AG09309 (cell line): ENCODE measurements at regions not wholly inside any gene's neighbourhood (a gene's known extent, or its start where the extent isn't known, plus 50 kb on each side); places are given as distances from the start of the nearest gene placed in this dataset.

Source experiments
- DNase-seq: peaks from one replicate; pipeline ENCODE4 v3.0.0-alpha.2; 2010; ENCODE audit warnings: low read depth
- H3K4me3 ChIP-seq: 2 replicates; pipeline ENCODE4 v1.5.1; 2011; ENCODE audit warnings: mild to moderate bottlenecking, low read depth, low read length, moderate library complexity; ENCODE audit not compliant: control insufficient read depth
- TF ChIP-seq, protein P1 (sequence below): IDR thresholded peaks from 2 replicates; pipeline ENCODE4 v1.5.1; 2011; ENCODE audit warnings: mild to moderate bottlenecking, low read depth, low read length, inconsistent platforms; ENCODE audit not compliant: insufficient read depth, control insufficient read depth; ENCODE audit errors: missing control alignments

DNA sequence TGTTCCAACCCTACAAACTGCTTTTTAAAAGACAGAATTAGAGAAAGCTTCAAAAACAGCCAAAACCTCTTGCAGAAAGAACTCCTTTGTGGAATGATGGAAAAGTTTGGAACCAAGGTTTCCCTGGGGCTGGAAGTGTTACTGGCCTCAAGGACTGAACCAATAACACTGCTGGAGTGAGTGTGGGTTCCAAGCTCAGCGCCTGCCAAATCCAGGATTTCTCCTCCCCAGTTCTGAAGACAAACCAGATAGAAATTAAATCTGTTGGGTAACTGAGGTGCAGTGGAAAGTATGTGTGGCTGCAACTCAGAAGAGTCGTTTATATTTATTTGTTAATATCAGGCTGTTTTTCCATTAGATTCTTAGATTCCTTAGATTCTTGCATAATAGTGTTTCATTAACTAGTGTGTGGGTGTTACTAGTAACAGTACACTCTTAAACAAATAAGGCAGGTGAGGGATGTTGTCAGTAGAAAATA lies 66.5 kb upstream of the FNDC3B start:
- H3K4me3 ChIP-seq, result no peak overlapping the region
- TF ChIP-seq, protein P1, sequence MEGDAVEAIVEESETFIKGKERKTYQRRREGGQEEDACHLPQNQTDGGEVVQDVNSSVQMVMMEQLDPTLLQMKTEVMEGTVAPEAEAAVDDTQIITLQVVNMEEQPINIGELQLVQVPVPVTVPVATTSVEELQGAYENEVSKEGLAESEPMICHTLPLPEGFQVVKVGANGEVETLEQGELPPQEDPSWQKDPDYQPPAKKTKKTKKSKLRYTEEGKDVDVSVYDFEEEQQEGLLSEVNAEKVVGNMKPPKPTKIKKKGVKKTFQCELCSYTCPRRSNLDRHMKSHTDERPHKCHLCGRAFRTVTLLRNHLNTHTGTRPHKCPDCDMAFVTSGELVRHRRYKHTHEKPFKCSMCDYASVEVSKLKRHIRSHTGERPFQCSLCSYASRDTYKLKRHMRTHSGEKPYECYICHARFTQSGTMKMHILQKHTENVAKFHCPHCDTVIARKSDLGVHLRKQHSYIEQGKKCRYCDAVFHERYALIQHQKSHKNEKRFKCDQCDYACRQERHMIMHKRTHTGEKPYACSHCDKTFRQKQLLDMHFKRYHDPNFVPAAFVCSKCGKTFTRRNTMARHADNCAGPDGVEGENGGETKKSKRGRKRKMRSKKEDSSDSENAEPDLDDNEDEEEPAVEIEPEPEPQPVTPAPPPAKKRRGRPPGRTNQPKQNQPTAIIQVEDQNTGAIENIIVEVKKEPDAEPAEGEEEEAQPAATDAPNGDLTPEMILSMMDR, result no peak
- no peak for DNase-seq

DNA sequence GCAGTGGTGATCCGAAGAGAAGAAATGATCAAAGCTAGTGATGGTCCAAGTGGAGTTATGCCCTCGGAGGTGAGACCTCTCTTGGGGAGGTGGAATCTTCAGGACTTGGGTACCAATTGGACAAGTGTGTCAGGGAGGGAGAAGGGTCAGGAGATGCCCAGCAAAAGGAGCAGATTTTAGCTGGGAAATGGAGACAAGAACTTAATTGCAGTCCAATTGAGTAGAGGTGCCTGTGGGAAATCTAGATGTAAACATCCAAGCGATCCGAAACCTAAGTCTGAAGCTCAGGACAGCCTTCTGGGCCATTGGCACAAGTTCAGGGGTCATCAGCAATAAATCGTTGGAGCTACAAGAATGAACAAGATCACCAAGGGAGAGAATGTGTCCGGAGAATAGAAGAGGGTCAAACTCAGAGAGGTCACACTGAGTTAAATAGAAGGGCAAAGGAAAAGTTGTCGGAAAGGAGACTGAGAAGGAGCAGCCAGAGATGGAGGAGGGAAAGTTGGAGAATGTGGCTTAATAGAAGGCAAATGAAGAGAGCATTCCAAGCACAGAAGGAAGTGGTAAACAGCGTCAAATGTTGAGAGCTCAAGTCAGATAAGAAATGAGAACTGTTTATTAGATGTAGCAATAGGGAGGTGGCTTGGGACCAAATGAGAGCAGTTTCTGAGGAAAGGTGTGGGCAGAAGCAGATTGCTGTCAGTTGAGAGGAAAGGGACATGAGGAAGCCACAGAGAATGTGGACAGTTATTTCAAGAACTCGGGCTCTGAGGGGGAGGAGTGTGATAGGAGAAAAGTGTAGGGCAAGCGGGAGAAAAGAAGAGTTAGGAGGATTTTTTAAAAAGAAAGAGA lies 64.2 kb upstream of the FNDC3B start:
- DNase-seq, result no peak
- TF ChIP-seq, protein P1, result no peak
- H3K4me3 ChIP-seq, result no peak overlapping the region

DNA sequence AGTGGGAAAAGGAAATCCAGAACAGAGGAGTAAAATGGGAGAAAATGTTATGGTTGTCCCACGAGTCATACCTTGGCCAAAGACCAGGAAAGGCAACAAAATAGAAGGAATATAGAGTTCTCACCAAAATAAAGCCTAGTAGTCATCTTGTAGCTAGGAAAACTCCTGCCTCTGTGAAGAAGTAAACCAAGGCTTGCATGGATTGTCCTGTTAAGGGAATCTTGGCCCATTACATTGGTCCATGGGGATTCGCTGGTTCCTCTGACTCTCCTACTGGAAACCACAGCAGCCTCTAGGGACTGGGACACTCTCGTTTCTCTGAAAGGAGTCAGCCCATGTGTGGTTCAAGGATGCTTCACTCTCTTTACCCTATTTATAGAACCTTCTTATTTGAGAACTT lies 62.9 kb upstream of the FNDC3B start:
- no peak overlapping the region for H3K4me3 ChIP-seq
- TF ChIP-seq, protein P1, result no peak
- DNase-seq, result no peak

DNA sequence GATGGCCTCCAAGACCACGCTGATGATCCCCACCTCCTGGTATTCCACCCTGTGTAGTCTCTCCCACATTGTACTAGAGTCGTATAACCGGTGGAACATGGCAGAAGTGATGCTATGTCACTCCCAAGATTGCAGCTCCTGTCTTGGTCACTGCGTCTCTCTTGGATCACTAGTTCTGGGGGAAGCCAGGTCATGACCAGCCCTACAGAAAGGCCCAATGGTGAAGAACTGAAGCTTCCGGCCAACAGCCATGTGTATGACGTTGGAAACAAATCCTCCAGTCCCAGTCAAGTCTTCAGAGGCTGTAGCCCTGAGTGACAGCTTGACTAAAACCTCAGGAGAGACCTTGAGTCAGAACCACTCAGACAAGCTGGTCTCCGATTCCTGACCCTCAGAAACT lies 61.9 kb upstream of the FNDC3B start:
- no peak for DNase-seq
- H3K4me3 ChIP-seq, result no peak overlapping the region
- TF ChIP-seq, protein P1, result no peak

DNA sequence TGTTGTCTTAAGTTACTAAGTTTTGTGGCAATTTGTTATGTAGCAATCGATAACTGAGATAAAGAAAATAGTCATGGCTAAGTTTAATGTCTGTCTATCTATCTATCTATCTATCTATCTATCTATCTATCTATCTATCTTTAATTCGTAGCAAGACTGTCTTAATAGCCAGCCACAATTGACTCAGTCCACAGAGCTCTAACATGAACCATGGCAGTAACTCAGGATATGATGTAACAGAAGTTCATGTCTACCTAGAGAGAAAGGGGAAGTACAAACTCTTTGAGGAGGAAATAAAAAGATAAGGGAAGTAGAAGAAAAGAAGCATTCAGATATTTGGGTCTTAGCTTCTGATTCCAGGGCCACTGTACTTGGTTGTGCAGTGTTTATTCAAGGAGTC lies 61.5 kb upstream of the FNDC3B start:
- TF ChIP-seq, protein P1, result no peak
- no peak for DNase-seq
- no peak overlapping the region for H3K4me3 ChIP-seq

DNA sequence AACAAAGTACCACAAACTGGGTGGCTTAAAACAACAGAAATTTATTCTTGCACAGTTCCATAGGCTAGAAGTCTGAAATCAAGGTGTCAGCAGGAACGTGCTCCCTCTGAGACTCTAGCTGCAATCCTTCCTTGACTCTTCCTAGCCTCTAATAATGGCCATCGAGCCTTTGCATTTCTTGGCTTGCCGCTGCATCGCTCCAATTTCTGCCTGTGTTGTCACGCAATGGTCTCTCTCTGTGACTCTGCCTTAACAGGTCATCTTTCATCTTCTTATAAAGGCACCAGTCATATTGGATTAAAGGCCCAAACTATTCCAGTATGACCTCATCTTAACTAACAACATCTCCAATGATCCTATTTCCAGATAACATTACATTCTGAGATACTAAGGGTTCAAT lies 61.0 kb upstream of the FNDC3B start:
- no peak for DNase-seq
- TF ChIP-seq, protein P1, result no peak
- H3K4me3 ChIP-seq, result no peak overlapping the region
